Stimulated activated CD4-positive, alpha-beta T cell treated with anti-CD3 and anti-CD28 coated beads, TNF-alpha, amount 100 ng/mL, for 4 hours (primary cell): ENCODE measurements at regions not wholly inside any gene's neighbourhood (a gene's known extent, or its start where the extent isn't known, plus 50 kb on each side); places are given as distances from the start of the nearest gene placed in this dataset.
"Not testable (repeated sequence)": the region's sequence is repeated elsewhere in the genome, so short reads cannot be mapped to it uniquely, and the experiment has no call there.

ENCODE experiments used
- DNase-seq, 3 experiments: peaks; one replicate each; pipeline ENCODE4 v3.0.0-alpha.2; 2020; ENCODE audit warnings: low read depth in 3 of 3

DNA sequence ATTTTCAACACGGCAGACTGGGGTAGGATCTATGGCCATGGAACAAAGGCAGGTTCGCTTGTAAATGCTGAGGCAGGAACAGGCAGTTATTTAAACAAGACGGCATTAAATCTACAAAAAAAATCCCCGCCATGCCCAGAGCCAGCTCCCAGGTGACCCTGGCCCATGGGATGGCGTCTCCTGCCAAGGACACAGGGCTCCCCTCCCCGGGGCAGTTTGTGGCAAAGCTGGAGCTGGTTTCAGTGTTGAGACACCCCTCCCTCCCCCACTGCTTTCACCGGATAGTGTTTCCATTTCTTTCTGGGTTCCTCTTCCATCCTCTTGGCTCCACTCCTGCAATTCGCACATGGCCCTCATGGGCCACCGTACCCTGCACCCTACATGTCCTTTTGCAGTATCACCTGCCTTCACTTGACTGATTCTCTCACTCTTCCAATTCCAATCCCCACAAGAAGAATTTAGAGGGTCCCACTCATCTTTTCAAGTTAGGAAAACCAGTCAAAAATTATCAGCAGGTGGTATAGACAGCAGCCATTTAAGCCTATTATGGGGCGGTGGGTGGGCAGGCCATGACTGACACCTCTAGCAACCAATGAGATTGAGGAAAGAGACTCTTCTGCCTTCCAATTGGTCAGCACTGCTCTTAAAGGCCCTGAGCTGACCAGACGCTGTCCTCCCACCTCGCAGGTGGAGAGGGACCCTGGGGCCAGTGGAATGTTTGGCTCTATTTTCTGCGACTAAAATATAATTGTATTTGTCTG is 52.0 kb downstream of the OLIG1 start:
- DNase-seq = no peak

GRCh38 chr21:33122507-33122906 is 52.6 kb downstream of the OLIG1 start:
- DNase-seq = no peak

DNA sequence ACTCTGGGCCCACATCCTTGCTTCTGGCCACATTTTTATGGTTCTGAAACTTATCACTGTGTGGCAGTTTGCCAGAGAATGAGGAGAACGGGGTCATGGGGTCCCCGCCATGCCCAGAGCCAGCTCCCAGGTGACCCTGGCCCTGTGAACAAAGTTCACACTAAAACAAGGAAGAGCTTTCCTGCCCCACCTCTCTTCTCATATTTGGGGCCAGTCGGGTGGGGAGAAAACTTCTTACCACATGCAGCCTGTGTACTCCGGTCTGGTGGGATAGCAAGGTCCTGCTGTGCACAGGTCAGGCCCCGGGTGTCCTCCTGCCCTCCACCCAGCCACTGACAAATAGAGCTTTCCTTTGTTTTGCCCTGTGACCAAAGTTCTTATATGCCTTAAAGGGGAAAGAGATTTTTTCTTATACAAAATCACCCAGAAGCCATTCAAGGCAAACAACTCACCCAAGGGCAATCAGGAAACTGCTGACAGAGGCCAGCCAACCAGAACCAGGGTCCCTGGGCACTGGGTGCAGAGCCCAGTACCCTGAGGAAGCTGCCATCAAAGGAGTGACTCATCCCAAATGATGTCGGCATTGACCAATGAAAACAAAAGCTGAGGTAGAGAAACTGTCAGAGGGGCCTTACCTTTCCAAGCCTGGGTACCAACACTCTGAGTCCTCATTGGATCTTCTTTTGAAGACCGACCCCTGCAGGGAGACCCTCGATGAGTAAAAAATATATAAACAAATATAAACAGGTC is 53.6 kb downstream of the OLIG1 start:
- DNase-seq = no peak

DNA sequence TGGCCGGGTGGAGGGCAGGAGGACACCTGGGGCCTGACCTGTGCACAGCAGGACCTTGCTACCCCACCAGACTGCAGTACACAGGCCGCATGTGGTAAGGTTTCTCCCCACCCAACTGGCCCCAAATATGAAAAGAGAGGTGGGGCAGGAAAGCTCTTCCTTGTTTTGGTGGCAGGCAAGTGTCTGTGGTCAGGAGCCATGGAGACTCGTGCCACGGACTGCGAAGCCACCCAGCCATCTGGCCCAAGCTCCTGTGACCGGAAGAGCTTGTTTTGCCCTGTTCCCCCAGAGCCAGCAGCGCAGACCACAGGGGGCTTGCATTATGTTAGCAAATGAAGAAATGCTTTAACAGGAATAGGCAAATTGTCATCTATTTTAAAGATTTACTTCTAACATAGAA is 54.9 kb downstream of the OLIG1 start:
- DNase-seq = no peak

DNA sequence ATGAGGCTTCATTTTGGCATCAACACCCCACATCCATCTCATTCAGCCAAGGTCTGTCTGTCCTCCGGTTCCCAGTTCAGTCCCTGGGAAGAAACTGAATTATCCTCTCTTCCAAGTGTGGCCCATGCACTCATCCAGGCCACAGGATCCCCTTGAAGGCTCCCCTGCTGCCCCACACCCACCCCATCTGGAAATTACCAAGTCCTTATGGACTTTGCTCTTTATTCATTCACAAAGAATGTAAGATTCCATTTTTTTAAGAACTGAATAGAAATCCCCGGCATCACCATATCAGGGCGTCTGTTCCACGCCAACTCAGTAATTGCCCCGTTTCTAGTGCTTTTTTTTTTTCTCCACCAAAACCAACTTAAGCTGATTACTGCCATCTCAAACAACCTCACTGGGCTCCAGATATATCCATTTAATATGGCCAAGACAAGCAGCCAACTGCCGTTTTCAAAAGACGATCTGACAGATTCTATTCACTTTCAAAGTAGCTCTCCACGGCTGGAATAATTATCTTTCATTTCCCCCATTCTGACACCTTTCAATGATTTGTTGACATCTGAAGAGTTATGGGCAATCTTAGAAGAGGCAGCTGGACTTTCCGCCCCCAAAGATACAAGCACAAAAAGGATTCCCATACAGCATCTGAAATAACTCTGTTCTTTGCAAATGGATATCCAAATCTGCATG is 55.9 kb downstream of the OLIG1 start:
- no peak for DNase-seq

DNA sequence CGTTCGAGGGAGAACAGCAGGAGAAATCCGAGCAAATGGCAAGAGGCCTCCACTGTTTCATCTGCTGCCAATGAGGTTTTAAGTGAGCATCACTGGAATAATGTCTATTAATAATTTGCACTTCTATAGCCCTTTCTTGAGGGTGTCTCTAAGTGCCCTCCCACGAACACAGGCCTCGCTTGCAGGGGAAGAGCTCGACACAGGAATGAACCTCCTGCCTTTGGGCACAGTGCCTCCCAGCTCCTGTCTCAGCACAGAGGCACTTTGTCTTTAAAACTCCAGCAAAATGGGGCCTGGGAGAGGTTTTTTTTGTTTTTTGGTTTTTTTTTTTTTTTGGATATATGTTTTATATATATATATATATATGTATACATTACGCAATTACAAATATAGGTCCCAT is 56.6 kb downstream of the OLIG1 start:
- DNase-seq = no peak

- peak; percentile 5 to 18 (median 16) for DNase-seq
These were observed 57.4 kb downstream of the OLIG1 start for GRCh38 chr21:33127154-33127867.

DNA sequence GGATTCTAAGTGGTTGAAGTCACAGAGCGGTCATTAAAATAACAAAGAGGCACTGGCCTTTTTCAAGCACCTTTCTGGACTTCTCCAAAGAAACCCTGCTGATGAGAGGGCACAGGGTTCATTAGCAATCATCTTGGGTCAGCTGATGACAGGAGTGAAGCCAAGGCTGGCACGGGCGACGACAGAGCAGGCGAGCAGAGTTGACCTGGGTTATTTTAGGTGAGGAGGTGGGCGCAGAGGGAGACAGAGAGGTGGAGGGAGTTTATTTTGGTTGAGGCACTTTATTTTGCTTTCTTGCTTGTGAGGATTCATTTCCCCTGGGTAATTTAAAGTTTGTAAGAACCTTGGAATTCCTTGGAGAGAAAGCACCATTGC is 57.9 kb downstream of the OLIG1 start:
- no peak for DNase-seq

DNA sequence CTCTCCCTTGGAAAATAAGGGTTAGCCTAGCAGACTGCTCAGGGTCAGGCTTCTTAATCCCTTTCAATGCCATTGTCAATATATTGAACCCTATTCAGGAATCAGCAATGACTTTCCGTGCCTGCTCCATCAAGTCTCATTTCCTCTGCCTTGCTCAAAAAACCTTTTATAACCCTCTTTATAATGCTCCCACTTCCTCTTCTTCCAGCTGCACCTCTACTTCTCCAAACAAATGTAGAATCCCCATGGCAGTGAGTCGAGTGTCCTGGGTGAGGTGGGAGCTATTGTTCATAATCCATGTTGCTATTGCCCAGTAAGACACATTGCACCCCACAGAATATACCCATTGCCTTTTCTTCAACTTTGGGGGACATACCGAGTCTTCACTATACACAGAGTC is 58.6 kb downstream of the OLIG1 start:
- DNase-seq = no peak

GRCh38 chr21:33132054-33132453 is 62.1 kb downstream of the OLIG1 start:
- DNase-seq = no peak

DNA sequence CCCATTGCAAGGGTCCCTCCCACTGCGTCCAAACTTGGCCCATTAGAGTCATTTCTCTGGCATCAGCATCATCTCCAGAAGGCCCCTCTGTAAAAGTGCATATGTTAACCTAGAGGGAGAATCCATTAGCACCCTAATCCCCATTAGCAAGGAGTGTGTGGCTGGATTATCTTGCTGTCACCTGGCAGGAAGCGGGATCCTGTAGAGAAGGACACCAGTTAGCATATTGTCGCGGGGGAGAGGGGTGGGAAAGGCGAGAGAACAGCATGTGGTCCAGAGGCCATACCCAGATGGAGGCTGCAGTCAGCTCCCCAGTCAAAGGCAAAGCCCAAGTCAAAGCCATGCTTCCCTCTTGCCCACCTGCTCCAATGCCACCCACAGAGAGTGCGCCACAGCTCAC is 64.0 kb downstream of the OLIG1 start:
- DNase-seq = no peak

- DNase-seq = no peak
These were observed 66.0 kb downstream of the OLIG1 start for GRCh38 chr21:33135925-33136324.

- no peak for DNase-seq
These were observed 67.0 kb downstream of the OLIG1 start for GRCh38 chr21:33136847-33137502.

- DNase-seq = no peak
These were observed 69.1 kb downstream of the OLIG1 start for GRCh38 chr21:33139084-33139483.

DNA sequence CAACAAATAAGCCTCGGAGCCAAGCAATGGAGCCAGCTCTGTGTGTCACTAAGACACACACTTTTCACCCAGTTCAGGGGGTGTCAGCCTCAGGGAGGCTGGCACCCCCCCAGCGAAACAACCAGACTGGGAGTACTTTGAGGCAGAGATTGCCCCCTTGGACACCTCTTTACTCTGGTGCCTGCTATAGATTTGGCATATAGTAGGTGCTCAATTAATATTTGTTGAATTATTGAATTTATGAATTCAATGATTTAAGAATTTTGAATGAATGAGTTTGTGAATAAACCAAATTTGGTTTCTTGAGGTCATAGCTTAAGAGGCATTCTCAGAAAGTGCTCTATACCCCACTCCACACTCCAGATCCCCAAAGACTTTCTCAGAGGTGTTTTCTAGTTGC is 70.3 kb downstream of the OLIG1 start:
- no peak for DNase-seq

GRCh38 chr21:33146467-33146866 is 76.5 kb downstream of the OLIG1 start:
- DNase-seq = no peak

GRCh38 chr21:33149181-33149580 is 79.2 kb downstream of the OLIG1 start:
- no peak for DNase-seq

GRCh38 chr21:33150968-33151367 is 78.8 kb upstream of the IFNAR2 start:
- DNase-seq = not testable (repeated sequence)

GRCh38 chr21:33151941-33152731 is 77.6 kb upstream of the IFNAR2 start:
- no peak for DNase-seq

- no peak for DNase-seq
These were observed 77.0 kb upstream of the IFNAR2 start for GRCh38 chr21:33152732-33153130.

GRCh38 chr21:33155005-33155404 is 74.7 kb upstream of the IFNAR2 start:
- no peak for DNase-seq
